Skeletal muscle tissue (tissue), 3 donors: ENCODE measurements at regions not wholly inside any gene's neighbourhood (a gene's known extent, or its start where the extent isn't known, plus 50 kb on each side); places are given as distances from the start of the nearest gene placed in this dataset.

Experiments used
- H3K27ac ChIP-seq: one replicate; pipeline ENCODE4 v1.7.0; 2013; ENCODE audit warnings: mild to moderate bottlenecking, low read depth, low read length, inconsistent platforms
- H3K27me3 ChIP-seq, 3 donors: one replicate each; pipeline ENCODE4 v1.7.0; 2013; ENCODE audit warnings: low read length in 3 of 3; ENCODE audit not compliant: control insufficient read depth in 3 of 3, insufficient read depth in 3 of 3
- H3K36me3 ChIP-seq, 3 donors: one replicate each; pipeline ENCODE4 v1.7.0; 2013; ENCODE audit warnings: low read length in 3 of 3; ENCODE audit not compliant: control insufficient read depth in 3 of 3, insufficient read depth in 3 of 3
- H3K4me1 ChIP-seq, 3 donors: one replicate each; pipeline ENCODE4 v1.7.0; 2013; ENCODE audit warnings: low read length in 3 of 3, mild to moderate bottlenecking in 3 of 3; ENCODE audit not compliant: control insufficient read depth in 3 of 3, insufficient read depth in 3 of 3
- H3K4me3 ChIP-seq, 3 donors: one replicate each; pipeline ENCODE4 v1.7.0; 2013; ENCODE audit warnings: low read length in 3 of 3
- H3K9ac ChIP-seq, 3 donors: one replicate each; pipeline ENCODE4 v1.7.0; 2013; ENCODE audit warnings: low read length in 3 of 3, mild to moderate bottlenecking in 3 of 3, moderate library complexity in 2 of 3, low read depth in 1 of 3
- H3K9me3 ChIP-seq, 3 donors: one replicate each; pipeline ENCODE4 v1.7.0; 2013; ENCODE audit warnings: low read length in 3 of 3; ENCODE audit not compliant: control insufficient read depth in 3 of 3
- donor health status: Osteomylitis.

DNA sequence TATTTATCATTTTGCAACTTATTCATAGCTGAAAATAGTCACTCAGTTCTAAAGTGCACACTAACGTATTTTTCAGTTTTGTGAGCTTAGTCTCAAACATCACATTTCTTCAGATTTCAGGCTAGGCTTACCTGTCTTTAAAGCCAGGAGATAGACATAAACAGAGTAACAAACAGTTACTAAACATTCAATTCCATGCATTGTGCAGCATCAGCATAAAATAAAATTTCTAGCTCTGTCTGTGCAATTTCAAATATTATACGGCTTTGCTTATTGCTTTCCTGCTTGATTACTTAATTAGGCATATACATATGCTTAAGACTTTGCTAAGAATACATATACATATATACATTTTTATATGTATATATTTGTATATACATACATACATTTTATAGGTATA lies 637.0 kb downstream of the NR4A2 start:
- H3K9ac ChIP-seq: no peak overlapping the region
- H3K4me3 ChIP-seq: no peak overlapping the region
- H3K27ac ChIP-seq: no peak overlapping the region
- H3K4me1 ChIP-seq: no peaks in the 10 kb centered on the region
- H3K27me3 ChIP-seq: no peaks in the 10 kb centered on the region
- H3K9me3 ChIP-seq: no peaks in the 10 kb centered on the region
- H3K36me3 ChIP-seq: no peaks in the 10 kb centered on the region

DNA sequence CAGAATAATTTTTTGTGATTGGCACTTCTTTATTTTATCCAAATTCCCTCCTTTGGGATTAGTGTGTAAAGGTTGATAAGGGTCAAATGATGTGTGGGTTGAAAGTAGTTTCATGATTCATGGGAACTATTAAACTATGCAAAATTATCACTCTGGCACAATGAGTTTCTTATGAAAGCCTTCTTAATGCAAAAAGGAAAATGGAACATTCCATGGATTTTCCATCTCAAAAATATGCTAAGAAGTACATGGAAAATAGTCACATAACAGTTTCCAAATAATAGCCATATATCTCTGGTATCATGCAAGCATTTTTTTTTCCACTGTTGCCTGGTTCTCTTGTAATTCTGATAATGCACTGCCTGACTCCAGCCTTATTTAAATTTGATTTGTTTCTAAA lies 639.7 kb downstream of the NR4A2 start:
- H3K4me3 ChIP-seq: no peak overlapping the region
- H3K27me3 ChIP-seq: no peaks in the 10 kb centered on the region
- no peak overlapping the region for H3K9ac ChIP-seq
- H3K4me1 ChIP-seq: no peaks in the 10 kb centered on the region
- H3K27ac ChIP-seq: no peak overlapping the region
- H3K36me3 ChIP-seq: no peaks in the 10 kb centered on the region
- no peaks in the 10 kb centered on the region for H3K9me3 ChIP-seq

DNA sequence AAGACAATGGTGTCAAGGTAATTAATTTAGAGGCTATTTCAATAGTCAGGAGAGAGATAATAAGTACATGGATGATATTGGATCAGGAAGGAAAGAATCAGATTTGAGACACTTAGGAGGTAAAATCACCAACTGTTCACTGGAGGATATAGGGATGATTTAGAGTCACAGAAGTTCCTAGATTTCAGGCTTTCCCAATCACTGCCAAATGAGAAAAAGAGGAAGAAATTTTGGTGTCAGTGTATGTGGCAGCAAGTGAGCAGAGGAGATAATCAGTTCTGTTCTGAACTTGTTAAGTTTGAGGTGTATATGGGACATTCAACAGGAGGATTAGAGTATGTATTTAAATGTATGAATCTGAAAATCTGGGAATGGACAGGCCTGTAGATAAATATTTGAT lies 640.4 kb downstream of the NR4A2 start:
- no peaks in the 10 kb centered on the region for H3K9me3 ChIP-seq
- H3K9ac ChIP-seq: no peak overlapping the region
- no peaks in the 10 kb centered on the region for H3K36me3 ChIP-seq
- no peak overlapping the region for H3K27ac ChIP-seq
- H3K4me1 ChIP-seq: no peaks in the 10 kb centered on the region
- no peak overlapping the region for H3K4me3 ChIP-seq
- no peaks in the 10 kb centered on the region for H3K27me3 ChIP-seq

DNA sequence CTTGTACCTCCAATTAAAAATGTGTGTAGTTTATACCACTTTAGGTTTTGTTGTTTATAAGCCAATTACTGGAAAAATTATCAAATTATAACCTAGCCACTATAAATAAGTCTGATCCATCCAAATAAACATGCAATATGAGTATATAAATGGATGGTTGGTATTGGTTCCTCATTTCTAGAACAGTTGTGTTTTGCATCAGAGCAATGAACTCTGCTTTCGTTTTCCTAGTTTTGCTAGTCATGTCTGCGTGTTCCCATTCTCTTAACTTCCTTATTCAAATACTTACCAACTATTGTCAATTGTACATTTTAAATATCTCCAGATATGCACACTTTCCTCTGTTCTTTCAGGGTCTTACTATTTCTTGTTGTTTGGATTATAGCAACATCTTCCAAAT lies 641.7 kb downstream of the NR4A2 start:
- Histone ChIP-seq H3K4me1 (no peaks in the 10 kb centered on the region), H3K9ac (no peak overlapping the region), H3K4me3 (no peak overlapping the region), H3K27me3 (no peaks in the 10 kb centered on the region), H3K36me3 (no peaks in the 10 kb centered on the region), H3K27ac (no peak overlapping the region), H3K9me3 (no peaks in the 10 kb centered on the region)

DNA sequence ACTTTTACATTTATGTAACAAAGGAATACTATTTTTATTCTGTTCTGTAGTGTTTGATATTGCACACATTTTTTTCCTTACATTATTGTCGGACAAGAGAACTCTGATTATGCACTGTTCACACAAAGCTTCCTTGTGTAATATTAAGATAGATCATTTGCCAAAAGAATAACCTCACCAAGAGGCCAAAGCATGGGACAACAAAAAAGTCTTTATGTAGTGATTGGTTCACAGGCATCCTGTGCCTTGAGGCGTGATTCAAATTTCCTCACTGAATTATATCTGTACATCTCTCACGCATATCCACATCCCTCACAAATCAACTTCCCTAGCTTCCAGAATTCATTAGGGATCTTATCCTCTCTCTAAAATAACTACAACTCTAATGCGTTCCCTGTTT lies 642.7 kb downstream of the NR4A2 start:
- no peaks in the 10 kb centered on the region for H3K36me3 ChIP-seq

DNA sequence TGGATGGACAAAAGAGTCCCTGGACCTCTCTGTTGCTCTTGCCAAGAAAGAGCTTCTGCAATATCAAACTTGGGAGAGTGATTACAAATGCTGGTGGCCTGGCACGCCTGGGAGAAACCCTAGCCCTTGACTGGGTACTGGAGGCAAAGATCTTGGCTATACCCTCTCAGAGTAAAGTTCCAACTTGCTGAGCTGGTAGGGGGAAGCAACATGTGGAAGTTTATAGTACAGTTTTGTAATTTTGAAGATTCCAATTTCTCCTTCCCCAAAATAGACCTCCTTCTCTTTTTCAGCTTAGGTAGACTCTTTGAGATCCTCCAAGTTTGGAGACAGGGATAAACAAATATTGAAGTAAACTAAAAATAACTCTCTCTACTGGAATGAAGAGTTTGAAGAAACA lies 645.3 kb downstream of the NR4A2 start:
- no peaks in the 10 kb centered on the region for H3K27me3 ChIP-seq
- H3K27ac ChIP-seq: no peak overlapping the region
- H3K9me3 ChIP-seq: no peaks in the 10 kb centered on the region
- H3K9ac ChIP-seq: no peak overlapping the region
- H3K4me3 ChIP-seq: no peak overlapping the region
- H3K36me3 ChIP-seq: no peaks in the 10 kb centered on the region
- no peaks in the 10 kb centered on the region for H3K4me1 ChIP-seq

More for the DNA sequence above, 642.7 kb downstream of the NR4A2 start:
- Histone ChIP-seq H3K27ac (no peak overlapping the region), H3K27me3 (no peaks in the 10 kb centered on the region), H3K9ac (no peak overlapping the region), H3K4me3 (no peak overlapping the region), H3K9me3 (no peaks in the 10 kb centered on the region), H3K4me1 (no peaks in the 10 kb centered on the region)

DNA sequence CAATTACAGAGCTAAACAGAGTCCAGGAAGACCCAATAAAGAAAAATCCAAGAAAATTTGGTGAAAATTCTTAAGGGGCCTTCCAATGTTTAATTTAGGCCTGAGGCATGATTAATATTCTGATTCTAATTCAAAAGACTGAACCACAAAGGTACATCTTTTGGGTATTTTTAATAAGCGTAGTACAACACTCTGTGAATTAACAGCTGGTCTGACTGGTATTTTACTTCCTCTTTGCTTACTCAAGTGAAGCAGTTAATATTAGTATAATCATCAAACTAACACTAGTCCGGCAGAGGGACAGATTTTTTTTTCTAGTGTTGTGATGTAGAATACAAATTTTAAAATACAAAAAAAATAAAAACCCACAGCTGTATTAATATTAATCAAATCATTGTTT lies 652.9 kb downstream of the NR4A2 start:
- Histone ChIP-seq H3K27ac (no peak overlapping the region), H3K9me3 (no peaks in the 10 kb centered on the region)

DNA sequence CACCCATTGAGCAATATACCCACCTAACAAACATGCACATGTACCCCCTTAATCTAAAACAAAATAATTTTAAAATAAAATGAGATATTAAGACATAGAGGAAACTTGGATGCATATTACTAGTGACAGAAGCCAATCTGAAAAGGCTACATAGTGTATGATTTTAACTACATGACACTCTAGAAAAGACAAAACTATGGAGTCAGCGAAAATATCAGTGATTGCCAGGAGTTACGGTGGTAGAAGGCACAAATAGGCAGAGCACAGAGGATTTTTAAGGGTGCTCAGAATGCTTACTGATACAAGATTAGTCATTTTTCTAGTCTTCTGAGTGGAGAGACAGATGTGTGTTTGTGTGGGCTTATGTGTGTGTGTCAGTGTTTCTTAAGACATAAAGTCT lies 656.6 kb downstream of the NR4A2 start:
- no peaks in the 10 kb centered on the region for H3K36me3 ChIP-seq
- H3K9ac ChIP-seq: no peak overlapping the region
- no peak overlapping the region for H3K4me3 ChIP-seq
- peaks cover 0 to 3% (median 0%) of the 10 kb centered on the region in 3 donors for H3K9me3 ChIP-seq
- H3K4me1 ChIP-seq: no peaks in the 10 kb centered on the region
- H3K27ac ChIP-seq: no peak overlapping the region
- no peaks in the 10 kb centered on the region for H3K27me3 ChIP-seq

More for the DNA sequence above, 652.9 kb downstream of the NR4A2 start:
- H3K9ac ChIP-seq: no peak overlapping the region
- H3K4me3 ChIP-seq: no peak overlapping the region
- H3K27me3 ChIP-seq: no peaks in the 10 kb centered on the region
- H3K36me3 ChIP-seq: no peaks in the 10 kb centered on the region
- no peaks in the 10 kb centered on the region for H3K4me1 ChIP-seq

DNA sequence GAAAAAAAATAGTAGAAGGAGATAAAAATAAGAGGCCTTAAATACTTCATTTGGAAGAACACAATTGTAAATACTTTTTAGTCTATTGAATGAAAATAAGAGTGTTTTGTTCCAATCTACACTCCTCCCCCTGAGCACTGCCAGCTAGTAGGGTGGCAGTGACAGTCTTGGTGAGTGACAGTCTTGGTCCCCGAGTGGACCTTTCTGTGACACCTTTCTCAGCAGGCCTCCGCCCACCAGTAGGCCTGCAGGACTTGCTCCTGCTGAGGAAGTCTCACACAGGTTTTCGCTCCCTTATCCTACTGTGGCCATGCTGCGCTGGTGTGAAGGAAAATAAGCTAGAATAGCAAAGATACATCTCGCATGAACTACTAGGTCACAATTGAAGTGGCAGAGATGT lies 666.8 kb downstream of the NR4A2 start:
- no peak overlapping the region for H3K9ac ChIP-seq
- no peak overlapping the region for H3K27ac ChIP-seq
- no peaks in the 10 kb centered on the region for H3K36me3 ChIP-seq
- no peaks in the 10 kb centered on the region for H3K9me3 ChIP-seq
- H3K4me1 ChIP-seq: no peaks in the 10 kb centered on the region
- no peaks in the 10 kb centered on the region for H3K27me3 ChIP-seq
- H3K4me3 ChIP-seq: no peak overlapping the region

DNA sequence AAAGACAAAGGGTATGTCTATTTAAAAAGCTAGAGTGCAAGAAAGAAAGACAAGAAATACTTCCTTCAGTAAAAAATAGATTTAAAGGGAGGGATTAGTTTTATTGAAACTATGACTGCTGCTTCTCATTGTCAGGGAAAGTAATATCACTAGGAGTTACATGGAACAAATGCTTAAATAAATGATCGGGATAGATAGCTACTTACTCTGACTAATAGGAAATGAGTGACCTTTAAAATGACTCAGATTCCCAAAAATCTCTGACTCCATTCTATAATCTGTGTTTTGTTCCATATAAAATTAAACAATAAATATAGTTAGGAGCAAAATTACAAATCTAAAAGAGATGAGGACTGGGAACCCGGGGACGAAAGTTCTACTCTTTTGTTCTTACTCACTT lies 669.3 kb downstream of the NR4A2 start:
- no peak overlapping the region for H3K4me3 ChIP-seq
- H3K27ac ChIP-seq: no peak overlapping the region
- H3K36me3 ChIP-seq: no peaks in the 10 kb centered on the region
- no peak overlapping the region for H3K9ac ChIP-seq
- H3K27me3 ChIP-seq: no peaks in the 10 kb centered on the region
- H3K9me3 ChIP-seq: no peaks in the 10 kb centered on the region
- H3K4me1 ChIP-seq: no peaks in the 10 kb centered on the region

DNA sequence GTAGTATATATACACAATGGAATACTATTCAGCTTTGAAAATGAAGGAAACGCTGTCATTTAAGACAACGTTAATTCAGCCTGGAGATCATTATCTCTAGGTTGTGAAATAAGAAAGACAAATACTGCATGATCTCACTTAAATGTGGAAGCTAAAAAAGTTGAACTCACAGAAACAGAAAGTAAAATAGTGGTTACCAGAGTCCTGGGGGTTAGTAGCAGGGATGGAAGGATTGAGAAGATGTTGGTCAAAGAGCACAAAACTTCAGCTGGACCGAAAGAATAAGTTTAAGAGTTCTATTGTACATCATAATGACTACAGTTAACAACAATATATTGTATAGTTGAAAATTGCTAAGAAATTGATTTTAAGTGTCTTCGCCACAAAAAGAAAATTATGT lies 670.3 kb downstream of the NR4A2 start:
- H3K9me3 ChIP-seq: no peaks in the 10 kb centered on the region
- no peaks in the 10 kb centered on the region for H3K4me1 ChIP-seq
- no peak overlapping the region for H3K4me3 ChIP-seq
- no peak overlapping the region for H3K27ac ChIP-seq
- no peaks in the 10 kb centered on the region for H3K36me3 ChIP-seq
- no peaks in the 10 kb centered on the region for H3K27me3 ChIP-seq
- H3K9ac ChIP-seq: no peak overlapping the region
